ENCODE measurements at regions not wholly inside any gene's neighbourhood (a gene's known extent, or its start where the extent isn't known, plus 50 kb on each side); places are given as distances from the start of the nearest gene placed in this dataset.

- no peaks in the 10 kb centered on the region for H3K9me3 Mint-ChIP-seq
- no CpG with 5 or more reads among the region's 3 CpGs for WGBS (ENCODE audit: insufficient coverage)
- TF ChIP-seq CTCF (IDR thresholded peaks at IDR 0.05): peak; percentile 75
- H3K27me3 Mint-ChIP-seq (ENCODE audit: low read depth in 3 of 3): peaks cover 0 to 2% (median 2%) of the 10 kb centered on the region in 3 donors
- H3K27me3 ChIP-seq (ENCODE audit: control insufficient read depth in 2 of 2, insufficient read depth in 2 of 2, low read length in 2 of 2): no peaks in the 10 kb centered on the region
- H3K9me3 ChIP-seq (replicated peaks in 1 of 2; ENCODE audit: control insufficient read depth in 1 of 2, insufficient read depth in 1 of 2, low read length in 2 of 2): no peaks in the 10 kb centered on the region
- no peaks in the 10 kb centered on the region for H4K20me1 ChIP-seq (ENCODE audit: insufficient read depth, low read length)
- H2AFZ ChIP-seq (ENCODE audit: insufficient read depth, low read depth, low read length, poor library complexity, severe bottlenecking): no peak overlapping the region
- H3K4me2 ChIP-seq (replicated peaks; ENCODE audit: extremely low read depth, low read length, poor library complexity, severe bottlenecking): no peak overlapping the region
- no peak overlapping the region for H3K4me3 Mint-ChIP-seq
- H3K4me1 ChIP-seq (ENCODE audit: control insufficient read depth in 1 of 2, insufficient read depth in 2 of 2, low read length in 2 of 2): peaks cover 0 to 6% of the 10 kb centered on the region in 2 donors
- intact Hi-C loops (cut with micrococcal nuclease): loop anchor here (2.0 to 5.0 kb wide), 2 partner anchors 158 to 161 kb away; no protein-coding TSS in a partner anchor
- H3K4me3 ChIP-seq (replicated peaks in 1 of 3; ENCODE audit: low read depth in 2 of 3, low read length in 3 of 3): no peak overlapping the region
- DNase-seq: peak; percentile 9 to 59 (median 21)
- H3K27ac ChIP-seq (ENCODE audit: low read depth in 1 of 2, low read length in 2 of 2): no peak overlapping the region
- peak overlapping the region in 1 of 7 donors; percentile 19 for H3K27ac Mint-ChIP-seq
- H3K36me3 ChIP-seq (replicated peaks in 1 of 2; ENCODE audit: control insufficient read depth in 1 of 2, insufficient read depth in 2 of 2, low read length in 2 of 2): no peaks in the 10 kb centered on the region
- no peaks in the 10 kb centered on the region for H3K79me2 ChIP-seq (ENCODE audit: insufficient read depth, low read length)
- H3K36me3 Mint-ChIP-seq: no peaks in the 10 kb centered on the region
- H3K4me1 Mint-ChIP-seq: peaks cover 14% of the 10 kb centered on the region
- no peak overlapping the region for H3K9ac ChIP-seq (ENCODE audit: insufficient read depth, low read length, poor library complexity, severe bottlenecking)
Measured at GRCh38 chr6:71190809-71191208, 97.8 kb upstream of the OGFRL1 start.

- WGBS (ENCODE audit: insufficient coverage): no CpG with 5 or more reads among the region's 1 CpG
- no peak overlapping the region for H3K4me2 ChIP-seq (replicated peaks; ENCODE audit: extremely low read depth, low read length, poor library complexity, severe bottlenecking)
- no peak overlapping the region for H3K9ac ChIP-seq (ENCODE audit: insufficient read depth, low read length, poor library complexity, severe bottlenecking)
- H4K20me1 ChIP-seq (ENCODE audit: insufficient read depth, low read length): no peaks in the 10 kb centered on the region
- intact Hi-C loops (cut with micrococcal nuclease): loop anchor here in 1 of 2 donors (5.0 kb wide), 1 partner anchor 158 kb away; no protein-coding TSS in a partner anchor
- Mint-ChIP-seq H3K4me3 (no peak overlapping the region), H3K27ac (no peak overlapping the region), H3K9me3 (no peaks in the 10 kb centered on the region), H3K27me3 (ENCODE audit: low read depth in 3 of 3) (peaks cover 0 to 6% (median under 1%) of the 10 kb centered on the region in 3 donors), H3K36me3 (no peaks in the 10 kb centered on the region), H3K4me1 (peaks cover 8% of the 10 kb centered on the region)
- H3K4me3 ChIP-seq (replicated peaks in 1 of 3; ENCODE audit: low read depth in 2 of 3, low read length in 3 of 3): no peak overlapping the region
- no peaks in the 10 kb centered on the region for H3K79me2 ChIP-seq (ENCODE audit: insufficient read depth, low read length)
- H3K36me3 ChIP-seq (replicated peaks in 1 of 2; ENCODE audit: control insufficient read depth in 1 of 2, insufficient read depth in 2 of 2, low read length in 2 of 2): no peaks in the 10 kb centered on the region
- no peak overlapping the region for H3K27ac ChIP-seq (ENCODE audit: low read depth in 1 of 2, low read length in 2 of 2)
- H2AFZ ChIP-seq (ENCODE audit: insufficient read depth, low read depth, low read length, poor library complexity, severe bottlenecking): no peak overlapping the region
- no peaks in the 10 kb centered on the region for H3K4me1 ChIP-seq (ENCODE audit: control insufficient read depth in 1 of 2, insufficient read depth in 2 of 2, low read length in 2 of 2)
- TF ChIP-seq CTCF (IDR thresholded peaks at IDR 0.05): no peak
- H3K9me3 ChIP-seq (replicated peaks in 1 of 2; ENCODE audit: control insufficient read depth in 1 of 2, insufficient read depth in 1 of 2, low read length in 2 of 2): no peaks in the 10 kb centered on the region
- no peaks in the 10 kb centered on the region for H3K27me3 ChIP-seq (ENCODE audit: control insufficient read depth in 2 of 2, insufficient read depth in 2 of 2, low read length in 2 of 2)
- DNase-seq: no peak
Measured at GRCh38 chr6:71194724-71195123, 93.9 kb upstream of the OGFRL1 start.
